HEK293T (cell line): ENCODE measurements at regions not wholly inside any gene's neighbourhood (a gene's known extent, or its start where the extent isn't known, plus 50 kb on each side); places are given as distances from the start of the nearest gene placed in this dataset.

ENCODE experiments used
- CTCF ChIA-PET: fragments of 350-600 bp; formaldehyde crosslinking; extraction: SDS; loops from one replicate; lab custom pipeline; 2021; ENCODE audit warnings: antibody characterized with exemption, inconsistent platforms; lab: Yijun Ruan, JAX
- POLR2A ChIA-PET: fragments of 350-600 bp; formaldehyde crosslinking; extraction: SDS; loops from one replicate; lab custom pipeline; 2020; ENCODE audit warnings: antibody characterized with exemption, inconsistent platforms; lab: Yijun Ruan, JAX
- DNase-seq: peaks from one replicate; pipeline ENCODE4 v3.0.0; 2012; ENCODE audit warnings: mixed read lengths; ENCODE audit errors: extremely low spot score
- ARNT ChIP-seq: fragments of 450-650 bp; IDR thresholded peaks from 2 replicates; pipeline ENCODE4 v1.6.1; 2017; ENCODE audit warnings: mild to moderate bottlenecking
- BHLHE40 ChIP-seq: fragments of 450-650 bp; IDR thresholded peaks from 2 replicates; pipeline ENCODE4 v1.6.1; 2016; ENCODE audit warnings: mild to moderate bottlenecking, moderate library complexity, borderline replicate concordance
- CTBP1 ChIP-seq: fragments of 450-650 bp; IDR thresholded peaks from 2 replicates; pipeline ENCODE4 v1.6.1; 2016; ENCODE audit warnings: borderline replicate concordance
- ELF4 ChIP-seq: fragments of 450-650 bp; IDR thresholded peaks from 2 replicates; pipeline ENCODE4 v1.6.1; 2017; ENCODE audit warnings: antibody characterized with exemption
- FOXA1 ChIP-seq: fragments of 450-650 bp; IDR thresholded peaks from 2 replicates; pipeline ENCODE4 v1.6.1; 2016; ENCODE audit warnings: mild to moderate bottlenecking
- FOXK2 ChIP-seq: fragments of 450-650 bp; IDR thresholded peaks from 2 replicates; pipeline ENCODE4 v1.6.1; 2016; ENCODE audit warnings: mild to moderate bottlenecking
- FOXM1 ChIP-seq: fragments of 450-650 bp; IDR thresholded peaks from 2 replicates; pipeline ENCODE4 v1.6.1; 2017; ENCODE audit warnings: mild to moderate bottlenecking, borderline replicate concordance
- HDGF ChIP-seq: fragments of 450-650 bp; IDR thresholded peaks from 2 replicates; pipeline ENCODE4 v1.6.1; 2017; ENCODE audit warnings: antibody characterized with exemption, borderline replicate concordance
- L3MBTL2 ChIP-seq: fragments of 450-650 bp; conservative IDR thresholded peaks from 2 replicates; pipeline ENCODE4 v1.6.1; 2016; ENCODE audit warnings: mild to moderate bottlenecking
- LEF1 ChIP-seq: fragments of 450-650 bp; IDR thresholded peaks from 2 replicates; pipeline ENCODE4 v1.6.1; 2017; ENCODE audit warnings: mild to moderate bottlenecking, borderline replicate concordance
- NFRKB ChIP-seq: fragments of 450-650 bp; IDR thresholded peaks from 2 replicates; pipeline ENCODE4 v1.6.1; 2016; ENCODE audit warnings: mild to moderate bottlenecking, moderate library complexity
- PKNOX1 ChIP-seq: fragments of 450-650 bp; IDR thresholded peaks from 2 replicates; pipeline ENCODE4 v1.6.1; 2016
- SP1 ChIP-seq: fragments of 450-650 bp; IDR thresholded peaks from 2 replicates; pipeline ENCODE4 v1.6.1; 2017
- SUZ12 ChIP-seq: fragments of 450-650 bp; IDR thresholded peaks from 2 replicates; pipeline ENCODE4 v1.6.1; 2016; ENCODE audit warnings: mild to moderate bottlenecking
- TARDBP ChIP-seq: fragments of 450-650 bp; IDR thresholded peaks from 2 replicates; pipeline ENCODE4 v1.6.1; 2016
- ZNF384 ChIP-seq: fragments of 450-650 bp; IDR thresholded peaks from 2 replicates; pipeline ENCODE4 v1.6.1; 2016

GRCh38 chr3:159480046-159480445 is 508.6 kb upstream of the IL12A start:
- no peak for DNase-seq
- ChIA-PET CTCF (no interaction called here), POLR2A (no interaction called here)
- TF ChIP-seq ZNF384: no peak

- CTCF ChIA-PET: no interaction called here
- no peak for DNase-seq
- TF ChIP-seq ARNT (no peak), SUZ12 (no peak), BHLHE40 (no peak), CTBP1 (no peak), FOXA1 (no peak), FOXK2 (no peak), L3MBTL2 (no peak), ZNF384 (no peak), SP1 (no peak), PKNOX1 (no peak), HDGF (no peak)
- POLR2A ChIA-PET: no interaction called here
Observed at GRCh38 chr3:159482241-159482993, 506.2 kb upstream of the IL12A start.

GRCh38 chr3:159482994-159483367 is 505.7 kb upstream of the IL12A start:
- DNase-seq: no peak
- POLR2A ChIA-PET: no interaction called here
- CTCF ChIA-PET: no interaction called here
- TF ChIP-seq SUZ12: no peak
- no peak for TF ChIP-seq ARNT
- TF ChIP-seq TARDBP: no peak
- TF ChIP-seq ELF4: no peak
- TF ChIP-seq FOXA1: no peak
- no peak for TF ChIP-seq NFRKB

GRCh38 chr3:159486580-159486979 is 502.1 kb upstream of the IL12A start:
- TF ChIP-seq CTBP1 (no peak), LEF1 (no peak), NFRKB (no peak), SUZ12 (no peak), HDGF (no peak), ZNF384 (no peak), FOXK2 (no peak), BHLHE40 (no peak), TARDBP (no peak), ARNT (no peak), L3MBTL2 (no peak), PKNOX1 (no peak)
- DNase-seq: peak; percentile 36
- CTCF ChIA-PET: interaction anchor here (1.2 kb wide), 1 partner anchor 87 kb away, joined by 3 read pairs; no protein-coding TSS in a partner anchor
- POLR2A ChIA-PET: no interaction called here

GRCh38 chr3:159487304-159487703 is 501.3 kb upstream of the IL12A start:
- CTCF ChIA-PET: no interaction called here
- TF ChIP-seq FOXM1 (no peak), ELF4 (no peak), TARDBP (no peak), ARNT (no peak), SUZ12 (no peak), SP1 (no peak), BHLHE40 (no peak), HDGF (no peak), FOXK2 (no peak), L3MBTL2 (no peak), PKNOX1 (no peak), NFRKB (no peak), CTBP1 (no peak)
- no peak for DNase-seq
- POLR2A ChIA-PET: no interaction called here

GRCh38 chr3:159488602-159489001 is 500.0 kb upstream of the IL12A start:
- no peak for DNase-seq
- no peak for TF ChIP-seq BHLHE40
- TF ChIP-seq HDGF: no peak
- no peak for TF ChIP-seq ZNF384
- TF ChIP-seq FOXK2: no peak
- no peak for TF ChIP-seq ELF4
- no peak for TF ChIP-seq L3MBTL2
- TF ChIP-seq SP1: no peak
- TF ChIP-seq LEF1: no peak
- TF ChIP-seq NFRKB: no peak
- no peak for TF ChIP-seq FOXM1
- no peak for TF ChIP-seq FOXA1
- TF ChIP-seq TARDBP: no peak
- no peak for TF ChIP-seq PKNOX1
- no peak for TF ChIP-seq ARNT
- ChIA-PET CTCF (no interaction called here), POLR2A (no interaction called here)
